Activated T-cell treated with anti-CD3 and anti-CD28 coated beads, Interleukin-2, amount 50 U/mL, for 72 hours (primary cell): ENCODE measurements at regions not wholly inside any gene's neighbourhood (a gene's known extent, or its start where the extent isn't known, plus 50 kb on each side); places are given as distances from the start of the nearest gene placed in this dataset.

Experiments used
- ATAC-seq, 2 donors: fragments of 150-1000 bp; cut with Tn5 transposase; replicated peaks in 1 of 2; 2 replicates each; pipeline ENCODE4 v1.10.0; 2021; ENCODE audit warnings: moderate library complexity in 2 of 2, mild to moderate bottlenecking in 1 of 2
- DNase-seq, 2 donors: peaks; one replicate each; pipeline ENCODE4 v3.0.0; 2021 to 2022; ENCODE audit warnings: mixed read lengths in 1 of 2
- H3K27ac Mint-ChIP-seq: one replicate; pipeline ENCODE4 v1.8.0; 2022; ENCODE audit warnings: mild to moderate bottlenecking, moderate library complexity, mixed read lengths
- H3K27me3 Mint-ChIP-seq: one replicate; pipeline ENCODE4 v1.8.0; 2022; ENCODE audit warnings: low read depth, mixed read lengths
- H3K36me3 Mint-ChIP-seq, 2 donors: one replicate each; pipeline ENCODE4 v1.8.0; 2022; ENCODE audit warnings: mixed read lengths in 2 of 2, mild to moderate bottlenecking in 1 of 2; ENCODE audit not compliant: insufficient read depth in 2 of 2
- H3K4me1 Mint-ChIP-seq: one replicate; pipeline ENCODE4 v1.8.0; 2022; ENCODE audit warnings: low read depth, mixed read lengths
- H3K4me3 Mint-ChIP-seq, 2 donors: one replicate each; pipeline ENCODE4 v1.8.0; 2022; ENCODE audit warnings: mild to moderate bottlenecking in 2 of 2, mixed read lengths in 2 of 2, moderate library complexity in 2 of 2
- H3K9me3 Mint-ChIP-seq, 2 donors: one replicate each; pipeline ENCODE4 v1.8.0; 2022; ENCODE audit warnings: mixed read lengths in 2 of 2

DNA sequence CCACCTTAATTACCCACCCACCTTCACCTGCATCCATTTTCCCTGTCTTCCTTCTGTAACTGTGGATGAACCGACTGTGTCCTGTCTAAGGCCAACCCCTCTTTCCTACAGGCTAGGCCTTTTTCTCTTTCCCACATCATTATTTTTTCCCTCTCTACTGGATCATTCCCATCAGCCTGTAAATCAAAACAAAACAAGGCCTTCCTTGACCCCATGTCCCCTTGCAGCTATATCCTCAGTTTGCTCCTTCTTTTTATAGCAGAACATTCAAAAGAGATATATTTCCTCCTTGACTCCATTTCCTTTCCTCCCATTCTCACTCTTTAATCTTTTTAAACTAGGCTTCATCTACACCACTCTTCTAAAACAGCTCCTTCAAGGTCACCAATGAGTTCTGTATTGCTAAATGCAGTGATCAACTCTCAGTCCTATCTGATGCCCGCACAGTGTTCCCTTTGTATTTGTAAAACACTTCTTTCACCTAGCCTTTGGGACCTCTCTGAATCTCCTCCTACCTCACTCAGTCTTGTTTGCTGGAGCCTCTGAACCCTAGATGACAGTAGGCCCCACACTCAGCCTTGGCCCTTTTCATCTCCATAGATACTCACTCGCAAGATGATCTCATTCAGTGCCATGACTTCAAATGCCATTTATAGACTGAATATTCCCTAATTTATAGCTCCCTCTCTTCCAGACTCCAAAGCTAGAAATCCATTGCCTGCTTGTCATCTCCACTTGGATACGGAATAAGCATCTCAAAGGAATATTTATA lies 55.7 kb downstream of the CXCR4 start:
- Mint-ChIP-seq H3K4me1 (peaks cover 56% of the 10 kb centered on the region), H3K4me3 (no peak overlapping the region), H3K9me3 (peaks cover 1 to 3% of the 10 kb centered on the region in 2 donors), H3K36me3 (peaks cover 0 to 2% of the 10 kb centered on the region in 2 donors), H3K27me3 (no peaks in the 10 kb centered on the region), H3K27ac (no peak overlapping the region)
- ATAC-seq (no peak), DNase-seq (no peak)

DNA sequence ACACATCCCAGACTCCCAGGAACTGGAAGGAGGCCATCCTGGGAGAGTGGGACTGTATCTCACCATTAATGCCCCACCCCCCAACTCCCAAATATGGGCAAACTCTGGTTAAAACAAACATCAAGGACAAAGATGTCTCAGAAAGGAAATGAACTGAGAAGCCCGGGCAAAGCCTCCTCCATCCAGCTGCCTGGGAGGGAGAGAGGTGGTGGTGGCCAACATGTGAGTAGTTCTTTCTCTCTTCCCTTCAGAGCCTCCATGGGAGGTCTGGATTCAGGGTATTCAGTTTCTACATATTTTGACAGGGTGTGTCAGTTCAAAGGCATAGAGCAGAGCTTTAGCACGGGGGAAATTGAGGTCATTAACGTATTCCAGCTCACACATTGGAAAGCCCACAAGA lies 57.5 kb downstream of the CXCR4 start:
- peaks cover 0 to 2% of the 10 kb centered on the region in 2 donors for H3K36me3 Mint-ChIP-seq
- H3K9me3 Mint-ChIP-seq, result peaks cover 1 to 3% of the 10 kb centered on the region in 2 donors
- H3K27ac Mint-ChIP-seq, result no peak overlapping the region
- DNase-seq (no peak), ATAC-seq (no peak)
- no peaks in the 10 kb centered on the region for H3K27me3 Mint-ChIP-seq
- peaks cover 62% of the 10 kb centered on the region for H3K4me1 Mint-ChIP-seq
- H3K4me3 Mint-ChIP-seq, result no peak overlapping the region

DNA sequence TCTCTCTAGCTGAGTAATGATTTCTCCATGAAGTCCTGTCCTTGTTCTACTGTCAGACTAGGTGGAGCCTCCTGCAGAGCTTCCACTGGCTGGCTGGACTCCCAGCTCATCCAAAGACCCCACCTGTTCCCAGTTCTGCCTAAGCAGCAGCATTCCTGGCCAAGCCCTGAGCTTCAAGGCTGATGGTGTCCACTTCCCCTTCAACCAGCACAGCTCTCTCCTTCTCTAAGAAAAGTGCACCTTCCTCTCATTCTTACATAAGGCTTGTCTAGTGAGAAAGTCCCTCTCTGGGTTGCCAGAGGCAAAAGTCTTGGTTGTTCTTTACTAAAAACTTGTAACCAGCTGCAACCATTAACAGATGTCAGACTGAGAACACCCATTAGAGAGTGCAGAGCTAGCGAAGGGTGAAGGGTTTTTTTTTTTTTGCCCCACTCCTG lies 58.9 kb downstream of the CXCR4 start:
- H3K4me3 Mint-ChIP-seq, result peak overlapping the region in 1 of 2 donors; percentile 33
- ATAC-seq (no peak), DNase-seq (no peak)
- H3K27me3 Mint-ChIP-seq, result no peaks in the 10 kb centered on the region
- H3K9me3 Mint-ChIP-seq, result peaks cover 3 to 4% of the 10 kb centered on the region in 2 donors
- H3K36me3 Mint-ChIP-seq, result peaks cover 2% of the 10 kb centered on the region in 2 donors
- peak overlapping the region; percentile 43 for H3K27ac Mint-ChIP-seq
- peaks cover 68% of the 10 kb centered on the region for H3K4me1 Mint-ChIP-seq

DNA sequence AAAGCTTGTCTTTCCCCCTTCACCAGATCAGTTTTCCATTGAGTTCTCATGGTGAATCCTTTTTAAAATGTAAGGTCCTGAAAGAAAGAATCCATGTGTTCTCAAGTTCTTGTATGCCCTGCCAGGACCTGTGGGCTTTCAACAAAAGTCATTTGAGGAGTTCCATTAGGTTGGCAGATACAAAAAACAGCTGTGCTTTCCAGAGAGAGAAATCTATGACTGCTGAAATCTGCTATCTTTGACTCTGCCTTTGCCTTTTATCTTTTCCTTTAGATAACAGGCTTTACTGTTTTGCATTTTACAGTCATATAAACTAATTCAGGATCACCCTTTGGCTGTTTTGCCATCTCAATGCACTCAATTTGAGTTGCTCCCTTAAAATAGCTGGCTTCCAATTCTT lies 59.7 kb downstream of the CXCR4 start:
- no peak for DNase-seq
- Mint-ChIP-seq H3K9me3 (peaks cover 3% of the 10 kb centered on the region in 2 donors), H3K4me1 (peaks cover 74% of the 10 kb centered on the region), H3K27ac (peak overlapping the region; percentile 97), H3K27me3 (no peaks in the 10 kb centered on the region), H3K36me3 (peaks cover 2% of the 10 kb centered on the region in 2 donors), H3K4me3 (peak overlapping the region in 1 of 2 donors; percentile 46)
- ATAC-seq, result no peak

DNA sequence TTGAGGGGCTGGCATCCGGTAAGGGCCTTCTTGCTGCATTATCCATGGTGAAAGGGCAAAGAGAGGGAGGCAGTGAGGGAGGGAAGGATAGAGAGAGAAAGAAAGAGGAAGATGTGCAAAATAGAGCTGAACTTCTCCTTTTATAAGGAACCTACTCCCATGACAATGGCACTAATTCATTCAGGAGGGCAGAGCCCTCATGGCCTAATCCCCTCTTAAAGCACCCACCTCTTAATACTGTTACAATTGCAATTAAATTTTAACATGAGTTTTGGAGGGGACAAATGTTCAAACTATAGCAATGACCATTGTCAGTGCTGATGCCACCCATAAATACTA lies 60.2 kb downstream of the CXCR4 start:
- H3K9me3 Mint-ChIP-seq, result peaks cover 3% of the 10 kb centered on the region in 2 donors
- peak overlapping the region; percentile 72 to 79 for H3K4me3 Mint-ChIP-seq
- DNase-seq, result no peak
- no peak for ATAC-seq
- peak overlapping the region; percentile 97 for H3K27ac Mint-ChIP-seq
- peaks cover 2% of the 10 kb centered on the region in 2 donors for H3K36me3 Mint-ChIP-seq
- peaks cover 77% of the 10 kb centered on the region for H3K4me1 Mint-ChIP-seq
- no peaks in the 10 kb centered on the region for H3K27me3 Mint-ChIP-seq

DNA sequence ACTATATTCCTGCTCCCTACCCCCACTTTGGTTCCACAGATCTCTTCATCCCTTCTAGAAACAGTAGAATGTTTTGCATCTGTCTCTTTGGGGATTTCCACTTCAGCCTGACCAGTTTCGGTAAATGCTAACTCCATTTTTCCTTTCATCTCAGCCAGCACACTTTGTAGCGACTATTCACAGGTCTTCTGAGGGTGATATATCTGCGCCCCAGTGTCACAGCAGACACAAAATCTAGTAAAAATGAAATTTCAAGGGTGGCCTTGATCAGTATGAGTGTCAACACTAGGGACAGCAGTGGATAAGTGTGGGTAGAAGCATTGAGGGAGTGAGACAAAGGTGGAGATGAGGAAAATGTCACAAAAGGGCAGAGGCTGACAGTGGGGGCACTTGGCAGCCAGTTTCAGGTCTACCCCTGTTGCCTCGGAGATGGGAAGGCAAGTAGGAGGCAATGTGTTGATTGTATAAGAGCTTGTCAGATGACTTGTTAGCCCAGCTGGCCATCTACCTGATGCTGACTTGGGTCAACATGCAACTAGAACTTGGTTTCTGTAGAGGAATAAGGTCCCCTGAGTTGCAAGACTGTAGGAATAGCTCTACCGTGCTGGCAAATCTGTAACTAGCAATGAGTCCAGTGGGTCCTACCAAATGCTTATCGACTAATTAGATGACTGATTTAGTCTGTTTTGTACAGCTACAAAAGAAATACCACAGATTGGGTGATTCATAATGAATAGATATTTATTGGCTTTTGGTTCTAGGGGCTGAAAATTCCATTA lies 60.7 kb downstream of the CXCR4 start:
- peaks cover 2 to 3% of the 10 kb centered on the region in 2 donors for H3K9me3 Mint-ChIP-seq

DNA sequence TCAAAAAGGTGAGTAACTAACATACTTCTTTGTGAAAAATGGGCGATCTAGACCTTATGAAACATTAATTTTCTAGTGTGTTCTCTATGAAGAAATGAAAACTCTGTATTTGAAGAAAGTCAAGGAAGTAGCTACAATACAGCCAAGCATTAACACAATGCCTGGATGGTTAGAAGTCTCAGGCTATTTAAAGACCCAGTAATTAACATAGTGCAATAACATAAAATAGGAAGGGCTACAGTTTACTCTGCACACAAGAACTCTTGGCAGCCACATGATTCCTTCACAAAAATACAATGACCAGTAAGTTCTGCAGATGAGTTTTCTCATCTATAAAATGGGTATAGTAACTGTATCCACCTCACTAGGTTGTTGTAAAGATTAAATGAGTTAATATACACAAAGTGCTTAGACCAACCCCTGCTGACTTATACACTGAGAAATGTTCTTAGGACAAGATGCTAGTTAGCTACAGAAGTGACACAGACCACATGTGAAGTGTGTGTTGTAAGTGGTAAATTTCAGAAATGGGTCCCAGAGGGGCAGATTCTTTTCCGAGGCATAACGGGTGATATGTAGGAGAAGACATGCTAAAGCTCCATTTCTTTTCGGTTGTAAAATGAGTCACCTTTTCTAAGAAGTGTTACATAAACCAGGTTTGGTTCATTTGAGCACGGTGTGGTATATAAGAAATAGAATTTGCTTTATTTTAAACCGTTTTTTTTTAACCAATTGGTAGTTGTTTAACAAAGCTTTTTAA lies 61.8 kb downstream of the CXCR4 start:
- no peaks in the 10 kb centered on the region for H3K27me3 Mint-ChIP-seq
- H3K4me3 Mint-ChIP-seq, result peak overlapping the region; percentile 72 to 79
- H3K9me3 Mint-ChIP-seq, result peaks cover under 1 to 3% of the 10 kb centered on the region in 2 donors
- DNase-seq (peak; percentile 49 to 53), ATAC-seq (peak; percentile 53 to 60)
- peaks cover 0 to 2% of the 10 kb centered on the region in 2 donors for H3K36me3 Mint-ChIP-seq
- H3K27ac Mint-ChIP-seq, result peak overlapping the region; percentile 97
- H3K4me1 Mint-ChIP-seq, result peaks cover 84% of the 10 kb centered on the region

More for the DNA sequence above, 60.7 kb downstream of the CXCR4 start:
- DNase-seq, result peak; percentile 60 to 63
- peak overlapping the region; percentile 72 to 79 for H3K4me3 Mint-ChIP-seq
- no peaks in the 10 kb centered on the region for H3K27me3 Mint-ChIP-seq
- peaks cover 80% of the 10 kb centered on the region for H3K4me1 Mint-ChIP-seq
- peak overlapping the region; percentile 97 for H3K27ac Mint-ChIP-seq
- peak; percentile 75 to 82 for ATAC-seq
- H3K36me3 Mint-ChIP-seq, result peaks cover 1 to 2% of the 10 kb centered on the region in 2 donors

DNA sequence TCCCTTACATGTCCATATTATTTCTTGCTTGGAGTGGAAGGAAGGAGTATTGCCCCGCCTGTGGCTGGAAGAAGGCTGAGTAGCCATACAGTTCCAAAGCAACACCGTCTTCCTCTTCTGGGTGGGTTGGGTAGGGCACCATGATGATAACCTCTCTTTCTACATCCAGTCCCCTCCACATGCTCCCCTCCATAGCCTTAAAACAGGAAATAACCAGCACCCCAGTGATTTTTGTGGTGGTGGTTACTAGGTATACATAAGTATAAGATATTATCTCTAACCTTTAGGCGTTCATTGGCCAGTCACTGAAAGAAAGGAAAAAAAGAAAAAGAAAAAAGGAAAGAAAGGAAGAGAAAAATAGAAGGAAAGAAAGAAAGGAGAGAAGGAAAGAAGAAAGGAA lies 63.1 kb downstream of the CXCR4 start:
- Mint-ChIP-seq H3K9me3 (peaks cover 3% of the 10 kb centered on the region in 2 donors), H3K4me1 (peaks cover 96% of the 10 kb centered on the region), H3K4me3 (peak overlapping the region; percentile 33 to 81), H3K36me3 (peaks cover 2% of the 10 kb centered on the region in 2 donors), H3K27ac (peak overlapping the region; percentile 97), H3K27me3 (no peaks in the 10 kb centered on the region)
- no peak for ATAC-seq
- no peak for DNase-seq

DNA sequence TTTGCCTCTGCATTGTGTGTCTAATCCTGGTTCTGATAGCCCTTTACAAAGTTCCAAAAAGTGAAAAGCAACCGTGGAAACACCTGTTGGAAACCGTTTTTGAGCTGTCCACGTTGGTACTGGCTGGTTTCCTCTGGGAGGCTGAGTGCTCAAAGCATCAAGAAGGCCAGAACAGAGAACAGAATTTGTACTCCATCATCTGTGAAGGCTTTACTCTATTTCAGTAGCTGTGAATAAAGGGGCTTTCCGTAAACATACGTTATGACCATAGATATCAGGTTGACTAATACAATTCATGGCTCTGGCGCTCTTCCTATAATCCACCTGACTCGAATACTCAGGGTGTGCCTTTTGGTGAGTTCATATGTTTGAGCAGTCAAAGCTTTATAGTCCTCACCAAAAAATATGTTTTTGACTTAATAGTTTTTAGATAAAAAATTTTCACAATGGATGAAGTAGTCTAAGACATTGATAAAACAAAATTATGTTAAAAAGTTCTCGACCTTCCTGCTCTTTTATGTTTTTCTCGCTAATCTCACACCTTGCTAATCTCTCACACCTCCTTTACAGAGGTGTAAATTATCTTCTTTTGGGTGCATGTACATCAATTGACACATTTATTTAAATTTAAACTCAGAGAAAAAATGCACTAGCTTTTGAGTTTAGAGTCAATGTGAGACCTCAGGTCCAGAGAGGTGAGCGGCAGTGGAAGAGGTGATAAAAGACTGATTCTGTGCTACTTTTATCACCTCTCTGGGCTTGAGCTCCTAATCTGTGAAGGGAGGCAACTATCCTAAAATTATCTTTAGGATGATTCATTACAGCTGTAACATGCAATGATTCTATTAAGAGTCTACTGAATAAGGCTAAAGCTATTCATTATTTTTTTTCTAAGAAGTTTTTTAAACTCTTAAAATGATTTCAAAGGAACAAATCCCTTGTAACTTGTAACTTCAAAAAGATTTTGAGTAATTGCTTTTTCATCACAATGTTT lies 65.3 kb downstream of the CXCR4 start:
- Mint-ChIP-seq H3K4me1 (peaks cover 90% of the 10 kb centered on the region), H3K27me3 (no peaks in the 10 kb centered on the region), H3K27ac (peak overlapping the region; percentile 99), H3K9me3 (peaks cover 3% of the 10 kb centered on the region in 2 donors), H3K36me3 (peaks cover 2% of the 10 kb centered on the region in 2 donors), H3K4me3 (peak overlapping the region; percentile 56 to 88)
- DNase-seq, result peak; percentile 28 to 37
- peak; percentile 28 to 31 for ATAC-seq

DNA sequence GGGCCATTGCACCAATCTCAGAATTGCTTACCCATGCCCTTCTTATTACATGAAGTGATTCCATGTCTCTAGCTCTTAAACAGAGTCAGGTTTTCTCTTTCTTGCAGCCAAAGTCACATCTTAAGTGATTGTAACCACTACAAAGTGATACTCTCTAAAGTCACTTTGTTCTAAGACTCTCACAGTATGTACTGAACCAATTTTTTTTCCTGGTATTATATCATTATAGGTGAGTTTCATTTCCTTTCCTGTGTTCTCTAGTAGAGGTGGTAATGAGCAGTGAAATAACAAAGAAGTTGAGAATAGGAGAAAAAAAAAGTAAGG lies 66.3 kb upstream of the DARS1 start:
- peaks cover 2% of the 10 kb centered on the region in 2 donors for H3K36me3 Mint-ChIP-seq
- peak in 1 of 2 donors; percentile 24 for DNase-seq
- peaks cover 3% of the 10 kb centered on the region in 2 donors for H3K9me3 Mint-ChIP-seq

DNA sequence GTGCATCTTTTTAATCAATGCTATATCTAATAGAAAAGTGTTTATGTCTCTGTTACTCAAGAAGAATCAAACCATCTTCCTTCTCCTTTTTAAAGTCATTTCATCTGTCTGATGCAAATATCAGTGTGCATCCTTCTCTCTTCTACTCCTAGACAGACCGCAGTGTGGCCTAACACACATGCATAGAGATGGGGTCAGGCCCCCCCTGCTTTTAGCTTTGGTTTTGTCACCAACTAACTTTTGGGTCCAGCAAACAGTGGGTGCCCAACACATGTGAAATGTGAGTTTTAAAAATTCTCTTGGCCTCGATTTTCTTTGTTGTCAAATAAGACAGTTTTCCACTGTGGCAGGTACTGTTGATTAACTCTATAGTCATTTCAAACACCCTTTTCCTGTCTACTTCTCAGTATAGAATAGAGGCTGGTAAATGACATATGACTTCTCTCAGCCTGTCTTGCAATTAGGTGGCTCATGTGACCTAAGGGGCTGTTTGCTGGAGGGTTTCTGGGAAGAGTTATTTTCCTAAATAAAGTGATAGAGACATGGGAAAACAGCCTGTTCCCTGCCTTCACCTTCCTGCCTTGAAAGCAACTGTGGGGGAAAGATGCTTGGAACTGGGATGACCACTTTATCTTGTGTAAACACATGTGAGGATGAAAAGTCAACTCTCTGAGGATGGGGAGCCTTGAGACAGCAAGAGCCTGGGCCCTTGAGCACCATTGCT lies 65.7 kb upstream of the DARS1 start:
- ATAC-seq (peak; percentile 31 to 71), DNase-seq (peak in 1 of 2 donors; percentile 50)
- peak overlapping the region; percentile 99 for H3K27ac Mint-ChIP-seq
- peaks cover 3 to 6% of the 10 kb centered on the region in 2 donors for H3K9me3 Mint-ChIP-seq
- peak overlapping the region; percentile 56 to 88 for H3K4me3 Mint-ChIP-seq
- peaks cover 87% of the 10 kb centered on the region for H3K4me1 Mint-ChIP-seq
- H3K36me3 Mint-ChIP-seq, result peaks cover 2 to 4% of the 10 kb centered on the region in 2 donors
- H3K27me3 Mint-ChIP-seq, result no peaks in the 10 kb centered on the region

More for the DNA sequence above, 66.3 kb upstream of the DARS1 start:
- Mint-ChIP-seq H3K4me1 (peaks cover 87% of the 10 kb centered on the region), H3K4me3 (peak overlapping the region; percentile 56 to 88), H3K27me3 (no peaks in the 10 kb centered on the region), H3K27ac (peak overlapping the region; percentile 99)
- peak; percentile 30 to 48 for ATAC-seq
